Upper lobe of right lung (tissue), 1 donor: ENCODE measurements at regions not wholly inside any gene's neighbourhood (a gene's known extent, or its start where the extent isn't known, plus 50 kb on each side); places are given as distances from the start of the nearest gene placed in this dataset.

ENCODE experiments used
- ATAC-seq: fragments of 200-7000 bp; cut with Tn5 transposase; one replicate; pipeline ENCODE4 v1.9.1; 2020; ENCODE audit warnings: mild to moderate bottlenecking, moderate library complexity
- DNase-seq: peaks from one replicate; pipeline ENCODE4 v3.0.0-alpha.2; 2020
- H3K27ac ChIP-seq: fragments of 200-600 bp; one replicate; pipeline ENCODE4 v1.8.0; 2022
- H3K27me3 ChIP-seq: fragments of 200-600 bp; one replicate; pipeline ENCODE4 v1.8.0; 2022; ENCODE audit warnings: mild to moderate bottlenecking
- H3K36me3 ChIP-seq: fragments of 200-600 bp; one replicate; pipeline ENCODE4 v1.8.0; 2022
- H3K4me1 ChIP-seq: fragments of 200-600 bp; one replicate; pipeline ENCODE4 v1.8.0; 2022
- H3K4me3 ChIP-seq: fragments of 200-600 bp; one replicate; pipeline ENCODE4 v1.8.0; 2022; ENCODE audit warnings: mild to moderate bottlenecking
- H3K9me3 ChIP-seq: fragments of 200-600 bp; one replicate; pipeline ENCODE4 v1.8.0; 2022
- CTCF ChIP-seq: fragments of 200-600 bp; IDR thresholded peaks from one replicate; pipeline ENCODE4 v1.8.0; 2022; ENCODE audit warnings: antibody characterized with exemption
- intact Hi-C: fragments of 100-400 bp; cut with DNase I; formaldehyde crosslinking; loops from one replicate; pipeline ENCODE4 v1.11.0; 2022
- donor health status: DM: no; HTN: yes; CAD: no; lungs with severe emphysema.

GRCh38 chr18:78427081-78427480, 552.5 kb upstream of the SALL3 start:
- H3K27me3 ChIP-seq, result no peaks in the 10 kb centered on the region
- H3K4me3 ChIP-seq, result no peak overlapping the region
- DNase-seq, result no peak
- no peaks in the 10 kb centered on the region for H3K9me3 ChIP-seq
- no peak overlapping the region for H3K27ac ChIP-seq
- no peaks in the 10 kb centered on the region for H3K4me1 ChIP-seq
- no peaks in the 10 kb centered on the region for H3K36me3 ChIP-seq
- TF ChIP-seq CTCF, result no peak
- intact Hi-C loops, result no loop called here
- ATAC-seq, result no peak

- no peak overlapping the region for H3K27ac ChIP-seq
- ATAC-seq (peak; percentile 60), DNase-seq (no peak)
- TF ChIP-seq CTCF, result no peak
- no peaks in the 10 kb centered on the region for H3K36me3 ChIP-seq
- intact Hi-C loops, result no loop called here
- H3K4me1 ChIP-seq, result no peaks in the 10 kb centered on the region
- no peaks in the 10 kb centered on the region for H3K9me3 ChIP-seq
- no peaks in the 10 kb centered on the region for H3K27me3 ChIP-seq
- H3K4me3 ChIP-seq, result no peak overlapping the region
These were observed 550.2 kb upstream of the SALL3 start for GRCh38 chr18:78429127-78430108.

- Histone ChIP-seq H3K4me1 (no peaks in the 10 kb centered on the region), H3K9me3 (no peaks in the 10 kb centered on the region), H3K27me3 (no peaks in the 10 kb centered on the region), H3K27ac (no peak overlapping the region), H3K4me3 (no peak overlapping the region), H3K36me3 (no peaks in the 10 kb centered on the region)
- TF ChIP-seq CTCF, result no peak
- intact Hi-C loops, result no loop called here
- ATAC-seq (no peak), DNase-seq (no peak)
These were observed 549.4 kb upstream of the SALL3 start for GRCh38 chr18:78430131-78430758.

- H3K36me3 ChIP-seq, result no peaks in the 10 kb centered on the region
- intact Hi-C loops, result no loop called here
- no peak for ATAC-seq
- H3K4me3 ChIP-seq, result no peak overlapping the region
- no peak for DNase-seq
- H3K27ac ChIP-seq, result no peak overlapping the region
- no peaks in the 10 kb centered on the region for H3K27me3 ChIP-seq
- no peaks in the 10 kb centered on the region for H3K4me1 ChIP-seq
- H3K9me3 ChIP-seq, result no peaks in the 10 kb centered on the region
- no peak for TF ChIP-seq CTCF
These were observed 548.0 kb upstream of the SALL3 start for GRCh38 chr18:78431606-78432005.

- ATAC-seq (no peak), DNase-seq (no peak)
- Histone ChIP-seq H3K36me3 (no peaks in the 10 kb centered on the region), H3K9me3 (no peaks in the 10 kb centered on the region), H3K4me1 (no peaks in the 10 kb centered on the region), H3K27me3 (no peaks in the 10 kb centered on the region), H3K27ac (no peak overlapping the region), H3K4me3 (no peak overlapping the region)
- intact Hi-C loops, result no loop called here
- no peak for TF ChIP-seq CTCF
These were observed 546.1 kb upstream of the SALL3 start for GRCh38 chr18:78433562-78433961.
